ENCODE measurements at regions not wholly inside any gene's neighbourhood (a gene's known extent, or its start where the extent isn't known, plus 50 kb on each side); places are given as distances from the start of the nearest gene placed in this dataset.

- no peak for TF ChIP-seq GABPA (IDR thresholded peaks at IDR 0.05; ENCODE audit: low read depth)
- TF ChIP-seq SPI1 (IDR thresholded peaks at IDR 0.05; ENCODE audit: borderline replicate concordance, low read depth) = no peak
- TF ChIP-seq, protein P1, sequence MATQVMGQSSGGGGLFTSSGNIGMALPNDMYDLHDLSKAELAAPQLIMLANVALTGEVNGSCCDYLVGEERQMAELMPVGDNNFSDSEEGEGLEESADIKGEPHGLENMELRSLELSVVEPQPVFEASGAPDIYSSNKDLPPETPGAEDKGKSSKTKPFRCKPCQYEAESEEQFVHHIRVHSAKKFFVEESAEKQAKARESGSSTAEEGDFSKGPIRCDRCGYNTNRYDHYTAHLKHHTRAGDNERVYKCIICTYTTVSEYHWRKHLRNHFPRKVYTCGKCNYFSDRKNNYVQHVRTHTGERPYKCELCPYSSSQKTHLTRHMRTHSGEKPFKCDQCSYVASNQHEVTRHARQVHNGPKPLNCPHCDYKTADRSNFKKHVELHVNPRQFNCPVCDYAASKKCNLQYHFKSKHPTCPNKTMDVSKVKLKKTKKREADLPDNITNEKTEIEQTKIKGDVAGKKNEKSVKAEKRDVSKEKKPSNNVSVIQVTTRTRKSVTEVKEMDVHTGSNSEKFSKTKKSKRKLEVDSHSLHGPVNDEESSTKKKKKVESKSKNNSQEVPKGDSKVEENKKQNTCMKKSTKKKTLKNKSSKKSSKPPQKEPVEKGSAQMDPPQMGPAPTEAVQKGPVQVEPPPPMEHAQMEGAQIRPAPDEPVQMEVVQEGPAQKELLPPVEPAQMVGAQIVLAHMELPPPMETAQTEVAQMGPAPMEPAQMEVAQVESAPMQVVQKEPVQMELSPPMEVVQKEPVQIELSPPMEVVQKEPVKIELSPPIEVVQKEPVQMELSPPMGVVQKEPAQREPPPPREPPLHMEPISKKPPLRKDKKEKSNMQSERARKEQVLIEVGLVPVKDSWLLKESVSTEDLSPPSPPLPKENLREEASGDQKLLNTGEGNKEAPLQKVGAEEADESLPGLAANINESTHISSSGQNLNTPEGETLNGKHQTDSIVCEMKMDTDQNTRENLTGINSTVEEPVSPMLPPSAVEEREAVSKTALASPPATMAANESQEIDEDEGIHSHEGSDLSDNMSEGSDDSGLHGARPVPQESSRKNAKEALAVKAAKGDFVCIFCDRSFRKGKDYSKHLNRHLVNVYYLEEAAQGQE (IDR thresholded peaks at IDR 0.05; ENCODE audit: insufficient replicate concordance, low read depth) = no peak
- TF ChIP-seq, protein P2, sequence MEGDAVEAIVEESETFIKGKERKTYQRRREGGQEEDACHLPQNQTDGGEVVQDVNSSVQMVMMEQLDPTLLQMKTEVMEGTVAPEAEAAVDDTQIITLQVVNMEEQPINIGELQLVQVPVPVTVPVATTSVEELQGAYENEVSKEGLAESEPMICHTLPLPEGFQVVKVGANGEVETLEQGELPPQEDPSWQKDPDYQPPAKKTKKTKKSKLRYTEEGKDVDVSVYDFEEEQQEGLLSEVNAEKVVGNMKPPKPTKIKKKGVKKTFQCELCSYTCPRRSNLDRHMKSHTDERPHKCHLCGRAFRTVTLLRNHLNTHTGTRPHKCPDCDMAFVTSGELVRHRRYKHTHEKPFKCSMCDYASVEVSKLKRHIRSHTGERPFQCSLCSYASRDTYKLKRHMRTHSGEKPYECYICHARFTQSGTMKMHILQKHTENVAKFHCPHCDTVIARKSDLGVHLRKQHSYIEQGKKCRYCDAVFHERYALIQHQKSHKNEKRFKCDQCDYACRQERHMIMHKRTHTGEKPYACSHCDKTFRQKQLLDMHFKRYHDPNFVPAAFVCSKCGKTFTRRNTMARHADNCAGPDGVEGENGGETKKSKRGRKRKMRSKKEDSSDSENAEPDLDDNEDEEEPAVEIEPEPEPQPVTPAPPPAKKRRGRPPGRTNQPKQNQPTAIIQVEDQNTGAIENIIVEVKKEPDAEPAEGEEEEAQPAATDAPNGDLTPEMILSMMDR (IDR thresholded peaks at IDR 0.05; ENCODE audit: insufficient read depth, low read length) = no peak
- no peak for TF ChIP-seq POLR2AphosphoS5 (IDR thresholded peaks at IDR 0.05; ENCODE audit: low read depth)
- Histone ChIP-seq H3K27ac (replicated peaks) (no peak overlapping the region), H3K4me3 (replicated peaks; ENCODE audit: insufficient read depth, low read length) (no peak overlapping the region), H3K27me3 (ENCODE audit: insufficient read depth, poor library complexity, severe bottlenecking) (no peaks in the 10 kb centered on the region)
- no peak for DNase-seq (ENCODE audit: low read depth in 1 of 2, low spot score in 1 of 2)
Measured at GRCh38 chr6:156595476-156595875, 181.7 kb upstream of the ARID1B start.

GRCh38 chr6:156593893-156594292 is 183.3 kb upstream of the ARID1B start:
- Histone ChIP-seq H3K4me3 (replicated peaks; ENCODE audit: insufficient read depth, low read length) (no peak overlapping the region), H3K27me3 (ENCODE audit: insufficient read depth, poor library complexity, severe bottlenecking) (no peaks in the 10 kb centered on the region), H3K27ac (replicated peaks) (no peak overlapping the region)
- TF ChIP-seq SPI1 (IDR thresholded peaks at IDR 0.05; ENCODE audit: borderline replicate concordance, low read depth) (no peak), POLR2AphosphoS5 (IDR thresholded peaks at IDR 0.05; ENCODE audit: low read depth) (no peak), GABPA (IDR thresholded peaks at IDR 0.05; ENCODE audit: low read depth) (no peak)
- TF ChIP-seq, protein P1 (IDR thresholded peaks at IDR 0.05; ENCODE audit: insufficient replicate concordance, low read depth) = no peak
- TF ChIP-seq, protein P2 (IDR thresholded peaks at IDR 0.05; ENCODE audit: insufficient read depth, low read length) = no peak
- no peak for DNase-seq (ENCODE audit: low read depth in 1 of 2, low spot score in 1 of 2)

DNA sequence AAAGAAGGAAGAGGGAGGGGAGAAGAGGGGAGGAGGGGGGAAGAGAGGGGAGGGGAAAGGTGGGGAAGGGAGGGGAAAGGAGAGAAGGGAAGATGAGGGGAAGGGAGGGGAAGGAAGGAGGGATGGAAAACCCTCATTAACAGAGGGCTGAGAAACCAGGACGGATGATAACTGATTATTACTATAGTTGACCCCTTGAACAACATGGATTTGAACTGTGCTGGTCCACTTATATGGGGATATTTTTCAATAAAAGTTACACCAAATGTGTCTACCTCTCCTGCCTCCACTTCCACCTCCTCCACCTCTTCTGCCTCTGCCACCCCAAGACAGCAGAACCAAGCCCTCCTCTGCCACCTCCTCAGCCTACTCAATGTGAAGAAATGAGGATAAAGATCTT is 184.1 kb upstream of the ARID1B start:
- H3K27ac ChIP-seq (replicated peaks) = no peak overlapping the region
- H3K27me3 ChIP-seq (ENCODE audit: insufficient read depth, poor library complexity, severe bottlenecking) = no peaks in the 10 kb centered on the region
- no peak for DNase-seq (ENCODE audit: low read depth in 1 of 2, low spot score in 1 of 2)
- H3K4me3 ChIP-seq (replicated peaks; ENCODE audit: insufficient read depth, low read length) = no peak overlapping the region
- no peak for TF ChIP-seq POLR2AphosphoS5 (IDR thresholded peaks at IDR 0.05; ENCODE audit: low read depth)
- no peak for TF ChIP-seq GABPA (IDR thresholded peaks at IDR 0.05; ENCODE audit: low read depth)
- TF ChIP-seq, protein P1 (IDR thresholded peaks at IDR 0.05; ENCODE audit: insufficient replicate concordance, low read depth) = no peak
- TF ChIP-seq, protein P2 (IDR thresholded peaks at IDR 0.05; ENCODE audit: insufficient read depth, low read length) = no peak
